ENCODE measurements at regions not wholly inside any gene's neighbourhood (a gene's known extent, or its start where the extent isn't known, plus 50 kb on each side); places are given as distances from the start of the nearest gene placed in this dataset.

- Histone ChIP-seq H3K4me2 (ENCODE audit: low read length) (no peak overlapping the region), H3K9me3 (ENCODE audit: low read length) (no peaks in the 10 kb centered on the region), H3K4me1 (ENCODE audit: insufficient read depth, low read length, severe bottlenecking) (no peaks in the 10 kb centered on the region), H3K9me2 (ENCODE audit: low read depth, low read length) (no peaks in the 10 kb centered on the region), H3K27me3 (ENCODE audit: insufficient read depth, low read length) (no peaks in the 10 kb centered on the region), H3K79me2 (ENCODE audit: insufficient read depth, low read length) (no peaks in the 10 kb centered on the region), H3F3A (ENCODE audit: insufficient read depth, low read length) (no peaks in the 10 kb centered on the region), H3K27ac (ENCODE audit: low read depth, low read length, poor library complexity, severe bottlenecking) (no peak overlapping the region), H3K4me3 (ENCODE audit: low read depth, low read length, poor library complexity, severe bottlenecking) (no peak overlapping the region), H4K20me1 (ENCODE audit: insufficient read depth, low read length) (no peaks in the 10 kb centered on the region), H3K9ac (ENCODE audit: low read length) (no peak overlapping the region), H3K36me3 (ENCODE audit: insufficient read depth, low read length) (no peaks in the 10 kb centered on the region), H2AFZ (ENCODE audit: low read length) (no peak overlapping the region)
- TF ChIP-seq EZH2 (IDR thresholded peaks at IDR 0.05; ENCODE audit: borderline replicate concordance, low read length) = no peak
- TF ChIP-seq CTCF (IDR thresholded peaks at IDR 0.05; ENCODE audit: low read length) = no peak
Measured at GRCh38 chr12:115023279-115024265, 339.6 kb upstream of the TBX3 start.

- no peak overlapping the region for H3K27ac ChIP-seq (ENCODE audit: low read depth, low read length, poor library complexity, severe bottlenecking)
- no peak overlapping the region for H3K4me2 ChIP-seq (ENCODE audit: low read length)
- no peak for TF ChIP-seq EZH2 (IDR thresholded peaks at IDR 0.05; ENCODE audit: borderline replicate concordance, low read length)
- no peak for TF ChIP-seq CTCF (IDR thresholded peaks at IDR 0.05; ENCODE audit: low read length)
- H3K9me3 ChIP-seq (ENCODE audit: low read length) = no peaks in the 10 kb centered on the region
- no peak overlapping the region for H2AFZ ChIP-seq (ENCODE audit: low read length)
- no peaks in the 10 kb centered on the region for H4K20me1 ChIP-seq (ENCODE audit: insufficient read depth, low read length)
- no peaks in the 10 kb centered on the region for H3F3A ChIP-seq (ENCODE audit: insufficient read depth, low read length)
- no peaks in the 10 kb centered on the region for H3K9me2 ChIP-seq (ENCODE audit: low read depth, low read length)
- H3K4me1 ChIP-seq (ENCODE audit: insufficient read depth, low read length, severe bottlenecking) = no peaks in the 10 kb centered on the region
- H3K79me2 ChIP-seq (ENCODE audit: insufficient read depth, low read length) = no peaks in the 10 kb centered on the region
- no peak overlapping the region for H3K4me3 ChIP-seq (ENCODE audit: low read depth, low read length, poor library complexity, severe bottlenecking)
- no peaks in the 10 kb centered on the region for H3K36me3 ChIP-seq (ENCODE audit: insufficient read depth, low read length)
- H3K27me3 ChIP-seq (ENCODE audit: insufficient read depth, low read length) = no peaks in the 10 kb centered on the region
- H3K9ac ChIP-seq (ENCODE audit: low read length) = no peak overlapping the region
Measured at GRCh38 chr12:115020091-115020490, 336.1 kb upstream of the TBX3 start.

GRCh38 chr12:115017346-115017745 lies 333.4 kb upstream of the TBX3 start:
- Histone ChIP-seq H3K4me1 (ENCODE audit: insufficient read depth, low read length, severe bottlenecking) (no peaks in the 10 kb centered on the region), H3K27me3 (ENCODE audit: insufficient read depth, low read length) (no peaks in the 10 kb centered on the region)
- TF ChIP-seq CTCF (IDR thresholded peaks at IDR 0.05; ENCODE audit: low read length) (no peak), EZH2 (IDR thresholded peaks at IDR 0.05; ENCODE audit: borderline replicate concordance, low read length) (no peak)

More at GRCh38 chr12:115017346-115017745, 333.4 kb upstream of the TBX3 start:
- H3K9ac ChIP-seq (ENCODE audit: low read length) = no peak overlapping the region
- H3K36me3 ChIP-seq (ENCODE audit: insufficient read depth, low read length) = no peaks in the 10 kb centered on the region
- H3K27ac ChIP-seq (ENCODE audit: low read depth, low read length, poor library complexity, severe bottlenecking) = no peak overlapping the region
- no peak overlapping the region for H3K4me2 ChIP-seq (ENCODE audit: low read length)
- no peak overlapping the region for H2AFZ ChIP-seq (ENCODE audit: low read length)
- no peaks in the 10 kb centered on the region for H3K9me2 ChIP-seq (ENCODE audit: low read depth, low read length)
- no peak overlapping the region for H3K4me3 ChIP-seq (ENCODE audit: low read depth, low read length, poor library complexity, severe bottlenecking)
- H3F3A ChIP-seq (ENCODE audit: insufficient read depth, low read length) = no peaks in the 10 kb centered on the region
- no peaks in the 10 kb centered on the region for H3K9me3 ChIP-seq (ENCODE audit: low read length)
- no peaks in the 10 kb centered on the region for H3K79me2 ChIP-seq (ENCODE audit: insufficient read depth, low read length)
- no peaks in the 10 kb centered on the region for H4K20me1 ChIP-seq (ENCODE audit: insufficient read depth, low read length)

Data from OCI-LY1 (cell line).